Gastroesophageal sphincter (tissue), 3 donors: ENCODE measurements at regions not wholly inside any gene's neighbourhood (a gene's known extent, or its start where the extent isn't known, plus 50 kb on each side); places are given as distances from the start of the nearest gene placed in this dataset.

ENCODE experiments used
- CTCF ChIP-seq, 4 experiments: fragments of 200-600 bp in 2 of 4; fragments of 450-650 bp in 2 of 4; sonication (generic) in 1 of 4; IDR thresholded peaks; one replicate each; pipeline ENCODE4 v1.5.1; 2017 to 2019; ENCODE audit warnings: antibody characterized with exemption in 4 of 4, mild to moderate bottlenecking in 2 of 4, moderate library complexity in 2 of 4
- EP300 ChIP-seq: sonication (generic); formaldehyde crosslinking; IDR thresholded peaks from one replicate; pipeline ENCODE4 v1.6.1; 2017; ENCODE audit warnings: antibody characterized with exemption, mild to moderate bottlenecking

GRCh38 chr9:129285382-129285781, 107.3 kb upstream of the IER5L start:
- TF ChIP-seq CTCF (IDR thresholded peaks at IDR 0.05) (no peak), EP300 (no peak)
